A549 (cell line): ENCODE measurements at regions not wholly inside any gene's neighbourhood (a gene's known extent, or its start where the extent isn't known, plus 50 kb on each side); places are given as distances from the start of the nearest gene placed in this dataset.

Experiments
- ATAC-seq, 2 experiments: fragments of 200-7000 bp in 1 of 2; fragments of >200 bp in 1 of 2; cut with Nextera tagmentation in 1 of 2; cut with Tn5 transposase in 1 of 2; 3 replicates each; pipeline versions ENCODE4 v1.8.0 to v1.9.1; 2018 to 2020; ENCODE audit warnings: mild to moderate bottlenecking in 1 of 2, moderate library complexity in 1 of 2
- CTCF ChIA-PET: fragments of 300-600 bp; sonication (Branson Sonifier 250); formaldehyde crosslinking; extraction: SDS; loops from one replicate; lab custom pipeline; 2021; ENCODE audit warnings: antibody characterized with exemption, inconsistent platforms; lab: Yijun Ruan, JAX
- POLR2A ChIA-PET: fragments of 350-600 bp; formaldehyde crosslinking; extraction: SDS; loops from one replicate; lab custom pipeline; 2021; ENCODE audit warnings: antibody characterized with exemption, inconsistent platforms; lab: Yijun Ruan, JAX
- DNase-seq, 2 experiments: peaks; one replicate each; pipeline versions ENCODE4 v3.0.0 to v3.0.0-alpha.2; 2011 to 2016; ENCODE audit warnings: low read depth in 1 of 2, low spot score in 1 of 2
- FAIRE-seq: peaks from 2 replicates; lab custom pipeline; 2011; peaks lifted over from hg19 to GRCh38; lab: Jason Lieb, UNC
- H3K27ac ChIP-seq, 2 experiments: fragments of >200 bp; sonication (Bioruptor Twin); formaldehyde crosslinking; 3 replicates each; pipeline ENCODE4 v1.5.1; 2016 to 2017
- H3K4me1 ChIP-seq: fragments of >200 bp; sonication (Bioruptor Twin); formaldehyde crosslinking; 3 replicates; pipeline ENCODE4 v1.6.1; 2016
- H3K4me2 ChIP-seq: fragments of >200 bp; sonication (Bioruptor Twin); formaldehyde crosslinking; 3 replicates; pipeline ENCODE4 v1.6.1; 2016
- H3K4me3 ChIP-seq: fragments of >200 bp; sonication (Bioruptor Twin); formaldehyde crosslinking; 3 replicates; pipeline ENCODE4 v1.5.1; 2016
- H3K9me3 ChIP-seq: fragments of >200 bp; sonication (Bioruptor Twin); formaldehyde crosslinking; 3 replicates; pipeline ENCODE4 v1.6.1; 2016
- CBX2 ChIP-seq: fragments of 200-600 bp; sonication (generic); IDR thresholded peaks from 2 replicates; pipeline ENCODE4 v1.6.1; 2016; ENCODE audit warnings: low read depth, mild to moderate bottlenecking, borderline replicate concordance
- CBX8 ChIP-seq: fragments of 200-600 bp; sonication (generic); IDR thresholded peaks from 2 replicates; pipeline ENCODE4 v1.6.1; 2016
- CHD2 ChIP-seq: fragments of 150-350 bp; IDR thresholded peaks from 2 replicates; pipeline ENCODE4 v1.6.1; 2014; ENCODE audit warnings: low read length; ENCODE audit not compliant: partially characterized antibody
- FOSB ChIP-seq: fragments of 250-450 bp; sonication (Bioruptor Pico); IDR thresholded peaks from 2 replicates; pipeline ENCODE4 v1.5.0; 2020; ENCODE audit warnings: mild to moderate bottlenecking, moderate library complexity
- GATA3 ChIP-seq: IDR thresholded peaks from 2 replicates; pipeline ENCODE4 v1.6.1; 2012; ENCODE audit warnings: borderline replicate concordance
- HOXA7 ChIP-seq: fragments of 250-450 bp; sonication (Bioruptor Pico); IDR thresholded peaks from 2 replicates; pipeline ENCODE4 v1.5.0; 2020; ENCODE audit warnings: mild to moderate bottlenecking, moderate library complexity
- HOXB13 ChIP-seq: fragments of 250-450 bp; sonication (Bioruptor Pico); IDR thresholded peaks from 2 replicates; pipeline ENCODE4 v1.5.0; 2020; ENCODE audit warnings: low read depth, mild to moderate bottlenecking, moderate library complexity
- HOXB5 ChIP-seq: fragments of 250-450 bp; sonication (Bioruptor Pico); IDR thresholded peaks from 2 replicates; pipeline ENCODE4 v1.5.0; 2020; ENCODE audit warnings: mild to moderate bottlenecking, moderate library complexity
- JUNB ChIP-seq: fragments of >200 bp; sonication (Bioruptor Twin); formaldehyde crosslinking; IDR thresholded peaks from 2 replicates; pipeline ENCODE4 v1.6.1; 2016
- KDM1A ChIP-seq: fragments of 200-600 bp; sonication (generic); IDR thresholded peaks from 2 replicates; pipeline ENCODE4 v1.6.1; 2016; ENCODE audit warnings: low read depth, mild to moderate bottlenecking
- MAZ ChIP-seq: fragments of 150-350 bp; IDR thresholded peaks from 2 replicates; pipeline ENCODE4 v1.6.1; 2014; ENCODE audit warnings: antibody characterized with exemption, low read depth, low read length, borderline replicate concordance
- POLR2A ChIP-seq: IDR thresholded peaks from 2 replicates; pipeline ENCODE4 v1.6.1; 2012; ENCODE audit warnings: mild to moderate bottlenecking, low read length
- POLR2AphosphoS2 ChIP-seq: conservative IDR thresholded peaks from 2 replicates; pipeline ENCODE4 v1.6.1; 2012; ENCODE audit warnings: low read length, improper control_type of control experiment, inconsistent platforms
- RARB ChIP-seq: fragments of 250-450 bp; sonication (Bioruptor Pico); IDR thresholded peaks from 2 replicates; pipeline ENCODE4 v1.8.0; 2021; ENCODE audit warnings: mild to moderate bottlenecking, moderate library complexity
- RCOR1 ChIP-seq: fragments of 150-350 bp; IDR thresholded peaks from 2 replicates; pipeline ENCODE4 v1.6.1; 2014; ENCODE audit warnings: antibody characterized with exemption, low read length, low read depth
- RNF2 ChIP-seq: fragments of 200-600 bp; sonication (generic); IDR thresholded peaks from 2 replicates; pipeline ENCODE4 v1.6.1; 2016; ENCODE audit warnings: low read depth, mild to moderate bottlenecking, antibody characterized with exemption, moderate library complexity, borderline replicate concordance
- TFCP2L1 ChIP-seq: fragments of 250-450 bp; sonication (Bioruptor Pico); IDR thresholded peaks from 2 replicates; pipeline ENCODE4 v1.5.0; 2021; ENCODE audit warnings: mild to moderate bottlenecking
- ZFP36 ChIP-seq: fragments of 450-650 bp; IDR thresholded peaks from 2 replicates; pipeline ENCODE4 v1.6.1; 2014; ENCODE audit warnings: borderline replicate concordance; ENCODE audit not compliant: partially characterized antibody
- ZSCAN20 ChIP-seq: fragments of 250-450 bp; sonication (Bioruptor Pico); IDR thresholded peaks from 2 replicates; pipeline ENCODE4 v1.8.0; 2022; ENCODE audit warnings: mild to moderate bottlenecking, moderate library complexity
- WGBS: methylation state at CpG from one replicate; pipeline ENCODE4 v1.1.6; 2017; ENCODE audit errors: missing lambda C conversion rate; 5-methylcytosine and 5-hydroxymethylcytosine counted together
- TF ChIP-seq, protein P1 (sequence below): fragments of 200-600 bp; sonication (generic); IDR thresholded peaks from 2 replicates; pipeline ENCODE4 v1.6.1; 2016; ENCODE audit warnings: antibody characterized with exemption, mild to moderate bottlenecking, moderate library complexity
- TF ChIP-seq, protein P2 (sequence below): IDR thresholded peaks from 2 replicates; pipeline ENCODE4 v1.6.1; 2012
- TF ChIP-seq, protein P3 (sequence below): fragments of 150-350 bp; IDR thresholded peaks from 2 replicates; pipeline ENCODE4 v1.6.1; 2014; ENCODE audit warnings: low read depth, mild to moderate bottlenecking, low read length
- TF ChIP-seq, protein P4 (sequence below): fragments of >200 bp; sonication (Bioruptor Twin); formaldehyde crosslinking; IDR thresholded peaks from 2 replicates; pipeline ENCODE4 v1.6.1; 2016

DNA sequence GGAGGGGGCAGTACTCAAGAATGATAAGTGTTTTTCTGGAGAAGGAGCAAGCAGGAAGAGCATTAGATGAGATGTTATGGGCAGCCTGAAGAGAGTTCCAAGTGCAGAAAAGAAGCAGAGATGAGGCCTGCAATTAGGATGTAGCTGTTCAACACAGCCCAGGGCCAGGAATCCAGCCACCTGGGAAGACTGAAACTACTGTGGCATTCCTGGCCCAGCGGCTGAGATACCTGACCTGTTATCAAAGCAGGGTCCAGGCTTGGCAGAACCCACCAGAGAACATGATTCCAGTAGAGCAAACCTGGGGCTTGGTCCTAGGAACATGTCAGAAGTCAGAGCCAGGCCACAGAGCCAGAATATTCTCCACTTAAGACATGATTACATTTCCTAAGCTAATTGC lies 73.3 kb upstream of the LRCH1 start:
- TF ChIP-seq GATA3 (no peak), RNF2 (no peak), CBX8 (no peak), CHD2 (no peak), HOXB5 (CRISPR knock-in tag) (no peak), MAZ (no peak), CBX2 (no peak), JUNB (no peak), POLR2AphosphoS2 (no peak)
- TF ChIP-seq, protein P1, sequence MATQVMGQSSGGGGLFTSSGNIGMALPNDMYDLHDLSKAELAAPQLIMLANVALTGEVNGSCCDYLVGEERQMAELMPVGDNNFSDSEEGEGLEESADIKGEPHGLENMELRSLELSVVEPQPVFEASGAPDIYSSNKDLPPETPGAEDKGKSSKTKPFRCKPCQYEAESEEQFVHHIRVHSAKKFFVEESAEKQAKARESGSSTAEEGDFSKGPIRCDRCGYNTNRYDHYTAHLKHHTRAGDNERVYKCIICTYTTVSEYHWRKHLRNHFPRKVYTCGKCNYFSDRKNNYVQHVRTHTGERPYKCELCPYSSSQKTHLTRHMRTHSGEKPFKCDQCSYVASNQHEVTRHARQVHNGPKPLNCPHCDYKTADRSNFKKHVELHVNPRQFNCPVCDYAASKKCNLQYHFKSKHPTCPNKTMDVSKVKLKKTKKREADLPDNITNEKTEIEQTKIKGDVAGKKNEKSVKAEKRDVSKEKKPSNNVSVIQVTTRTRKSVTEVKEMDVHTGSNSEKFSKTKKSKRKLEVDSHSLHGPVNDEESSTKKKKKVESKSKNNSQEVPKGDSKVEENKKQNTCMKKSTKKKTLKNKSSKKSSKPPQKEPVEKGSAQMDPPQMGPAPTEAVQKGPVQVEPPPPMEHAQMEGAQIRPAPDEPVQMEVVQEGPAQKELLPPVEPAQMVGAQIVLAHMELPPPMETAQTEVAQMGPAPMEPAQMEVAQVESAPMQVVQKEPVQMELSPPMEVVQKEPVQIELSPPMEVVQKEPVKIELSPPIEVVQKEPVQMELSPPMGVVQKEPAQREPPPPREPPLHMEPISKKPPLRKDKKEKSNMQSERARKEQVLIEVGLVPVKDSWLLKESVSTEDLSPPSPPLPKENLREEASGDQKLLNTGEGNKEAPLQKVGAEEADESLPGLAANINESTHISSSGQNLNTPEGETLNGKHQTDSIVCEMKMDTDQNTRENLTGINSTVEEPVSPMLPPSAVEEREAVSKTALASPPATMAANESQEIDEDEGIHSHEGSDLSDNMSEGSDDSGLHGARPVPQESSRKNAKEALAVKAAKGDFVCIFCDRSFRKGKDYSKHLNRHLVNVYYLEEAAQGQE = no peak
- TF ChIP-seq, protein P2, sequence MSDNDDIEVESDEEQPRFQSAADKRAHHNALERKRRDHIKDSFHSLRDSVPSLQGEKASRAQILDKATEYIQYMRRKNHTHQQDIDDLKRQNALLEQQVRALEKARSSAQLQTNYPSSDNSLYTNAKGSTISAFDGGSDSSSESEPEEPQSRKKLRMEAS = no peak
- TF ChIP-seq, protein P3, sequence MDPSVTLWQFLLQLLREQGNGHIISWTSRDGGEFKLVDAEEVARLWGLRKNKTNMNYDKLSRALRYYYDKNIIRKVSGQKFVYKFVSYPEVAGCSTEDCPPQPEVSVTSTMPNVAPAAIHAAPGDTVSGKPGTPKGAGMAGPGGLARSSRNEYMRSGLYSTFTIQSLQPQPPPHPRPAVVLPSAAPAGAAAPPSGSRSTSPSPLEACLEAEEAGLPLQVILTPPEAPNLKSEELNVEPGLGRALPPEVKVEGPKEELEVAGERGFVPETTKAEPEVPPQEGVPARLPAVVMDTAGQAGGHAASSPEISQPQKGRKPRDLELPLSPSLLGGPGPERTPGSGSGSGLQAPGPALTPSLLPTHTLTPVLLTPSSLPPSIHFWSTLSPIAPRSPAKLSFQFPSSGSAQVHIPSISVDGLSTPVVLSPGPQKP = no peak
- POLR2A ChIA-PET = no interaction called here
- Histone ChIP-seq H3K4me3 (no peak overlapping the region), H3K4me2 (no peak overlapping the region), H3K27ac (no peak overlapping the region), H3K9me3 (0 out of 3 replicates have a peak, but pooled peaks cover 8% of the 10 kb centered on the region), H3K4me1 (no peaks in the 10 kb centered on the region)
- CTCF ChIA-PET = interaction anchor here (1.7 kb wide), 1 partner anchor 9 kb away, joined by 5 read pairs; no protein-coding TSS in a partner anchor
- WGBS = 86% methylated on average over 1 of the region's 1 CpG
- FAIRE-seq (no peak), DNase-seq (no peak), ATAC-seq (no peak)

DNA sequence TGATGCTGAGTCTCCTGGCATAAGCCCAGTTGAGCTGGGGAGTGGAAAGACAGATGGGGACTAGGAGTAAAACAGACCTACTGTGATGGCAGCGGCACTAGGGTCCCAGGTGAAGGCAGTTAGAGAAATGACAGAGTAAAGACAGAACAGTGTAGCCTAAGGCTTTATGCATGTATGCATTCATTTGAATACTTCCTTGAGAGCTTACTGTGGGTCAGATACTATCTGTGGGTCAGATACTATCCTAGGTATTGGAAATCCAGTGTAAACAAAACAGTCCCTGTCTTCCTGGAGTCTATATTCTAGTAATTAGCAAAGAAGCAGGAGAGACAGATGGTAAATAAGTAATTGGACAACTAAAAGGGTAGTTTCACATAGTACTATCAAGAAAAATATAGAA lies 73.7 kb upstream of the LRCH1 start:
- no peak for FAIRE-seq
- ChIA-PET CTCF (interaction anchor here (1.7 kb wide), 1 partner anchor 9 kb away, joined by 5 read pairs; no protein-coding TSS in a partner anchor), POLR2A (no interaction called here)
- DNase-seq = no peak
- 100% methylated on average over 1 of the region's 1 CpG for WGBS
- no peak overlapping the region for H3K4me2 ChIP-seq
- H3K9me3 ChIP-seq = 0 out of 3 replicates have a peak, but pooled peaks cover 7% of the 10 kb centered on the region
- no peak overlapping the region for H3K4me3 ChIP-seq
- no peaks in the 10 kb centered on the region for H3K4me1 ChIP-seq
- H3K27ac ChIP-seq = no peak overlapping the region
- no peak for TF ChIP-seq RARB (CRISPR knock-in tag)
- no peak for TF ChIP-seq ZSCAN20 (CRISPR knock-in tag)
- no peak for TF ChIP-seq HOXA7 (CRISPR knock-in tag)
- TF ChIP-seq GATA3 = no peak
- TF ChIP-seq ZFP36 = no peak
- TF ChIP-seq, protein P4, sequence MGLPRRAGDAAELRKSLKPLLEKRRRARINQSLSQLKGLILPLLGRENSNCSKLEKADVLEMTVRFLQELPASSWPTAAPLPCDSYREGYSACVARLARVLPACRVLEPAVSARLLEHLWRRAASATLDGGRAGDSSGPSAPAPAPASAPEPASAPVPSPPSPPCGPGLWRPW = no peak
- ATAC-seq = no peak

DNA sequence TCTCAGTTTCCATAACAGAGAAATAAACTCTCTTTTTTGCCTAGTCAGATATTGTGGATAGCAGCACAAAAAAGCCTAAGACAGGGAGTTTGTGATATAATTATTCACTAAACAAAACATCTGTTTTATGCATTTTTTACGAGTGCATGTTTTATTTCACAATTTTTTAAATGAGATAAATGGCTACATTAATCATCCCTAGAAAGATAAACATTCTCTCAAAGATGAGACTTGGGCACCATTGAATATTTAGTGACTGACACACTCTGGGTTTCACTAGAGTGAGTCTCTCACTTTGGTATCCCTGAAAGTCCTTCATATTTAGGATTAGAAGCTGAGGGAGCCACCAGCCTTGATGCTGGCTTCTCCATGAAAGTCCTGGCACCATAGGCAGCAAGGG lies 74.3 kb upstream of the LRCH1 start:
- Histone ChIP-seq H3K4me2 (no peak overlapping the region), H3K27ac (no peak overlapping the region), H3K9me3 (0 out of 3 replicates have a peak, but pooled peaks cover 2% of the 10 kb centered on the region), H3K4me3 (no peak overlapping the region), H3K4me1 (no peaks in the 10 kb centered on the region)
- FAIRE-seq (no peak), ATAC-seq (no peak), DNase-seq (no peak)
- ChIA-PET CTCF (no interaction called here), POLR2A (no interaction called here)
- TF ChIP-seq POLR2A = no peak
- no peak for TF ChIP-seq RCOR1
- no peak for TF ChIP-seq KDM1A
- no peak for TF ChIP-seq FOSB
- no peak for TF ChIP-seq HOXB13 (CRISPR knock-in tag)
- no peak for TF ChIP-seq TFCP2L1 (CRISPR knock-in tag)
- WGBS = 11% methylated on average over 1 of the region's 1 CpG
